ENCODE measurements at regions not wholly inside any gene's neighbourhood (a gene's known extent, or its start where the extent isn't known, plus 50 kb on each side); places are given as distances from the start of the nearest gene placed in this dataset.
"Not testable (repeated sequence)": the region's sequence is repeated elsewhere in the genome, so short reads cannot be mapped to it uniquely, and the experiment has no call there.

GRCh38 chr10:124242791-124243190, 149.4 kb upstream of the CHST15 start:
- Histone ChIP-seq H3K9ac (no peak overlapping the region), H3K4me1 (ENCODE audit: low read depth, poor library complexity, severe bottlenecking) (no peaks in the 10 kb centered on the region), H4K20me1 (ENCODE audit: insufficient read depth) (no peaks in the 10 kb centered on the region), H3K4me3 (IDR thresholded peaks at IDR 0.05; ENCODE audit: insufficient read depth, low read depth, low read length) (no peak overlapping the region), H3K79me2 (ENCODE audit: insufficient read depth, low read depth) (no peaks in the 10 kb centered on the region), H3K27ac (no peak overlapping the region), H3K4me2 (no peak overlapping the region), H3K36me3 (ENCODE audit: insufficient read depth) (no peaks in the 10 kb centered on the region), H3K27me3 (ENCODE audit: insufficient read depth, low read depth) (no peaks in the 10 kb centered on the region), H2AFZ (ENCODE audit: low read depth) (no peak overlapping the region)
- TF ChIP-seq CTCF (conservative IDR thresholded peaks at IDR 0.05; ENCODE audit: low read depth, low read length) = no peak

- Histone ChIP-seq H3K9ac (no peak overlapping the region), H3K4me3 (IDR thresholded peaks at IDR 0.05; ENCODE audit: insufficient read depth, low read depth, low read length) (no peak overlapping the region), H3K27me3 (ENCODE audit: insufficient read depth, low read depth) (no peaks in the 10 kb centered on the region), H3K79me2 (ENCODE audit: insufficient read depth, low read depth) (no peaks in the 10 kb centered on the region), H4K20me1 (ENCODE audit: insufficient read depth) (no peaks in the 10 kb centered on the region), H3K27ac (no peak overlapping the region), H2AFZ (ENCODE audit: low read depth) (no peak overlapping the region), H3K4me2 (no peak overlapping the region), H3K4me1 (ENCODE audit: low read depth, poor library complexity, severe bottlenecking) (no peaks in the 10 kb centered on the region), H3K36me3 (ENCODE audit: insufficient read depth) (no peaks in the 10 kb centered on the region)
- TF ChIP-seq CTCF (conservative IDR thresholded peaks at IDR 0.05; ENCODE audit: low read depth, low read length) = no peak
Observed at GRCh38 chr10:124242365-124242764, 149.0 kb upstream of the CHST15 start.

GRCh38 chr10:124241510-124241909, 148.1 kb upstream of the CHST15 start:
- not testable (repeated sequence) for H3K4me1 ChIP-seq (ENCODE audit: low read depth, poor library complexity, severe bottlenecking); H3K27ac ChIP-seq; H2AFZ ChIP-seq (ENCODE audit: low read depth); H3K27me3 ChIP-seq (ENCODE audit: insufficient read depth, low read depth); H3K4me2 ChIP-seq; H3K36me3 ChIP-seq (ENCODE audit: insufficient read depth); H3K4me3 ChIP-seq (IDR thresholded peaks at IDR 0.05; ENCODE audit: insufficient read depth, low read depth, low read length); H3K79me2 ChIP-seq (ENCODE audit: insufficient read depth, low read depth); H3K9ac ChIP-seq; H4K20me1 ChIP-seq (ENCODE audit: insufficient read depth)

- Histone ChIP-seq H4K20me1 (ENCODE audit: insufficient read depth) (no peaks in the 10 kb centered on the region), H3K4me1 (ENCODE audit: low read depth, poor library complexity, severe bottlenecking) (no peaks in the 10 kb centered on the region), H3K27me3 (ENCODE audit: insufficient read depth, low read depth) (no peaks in the 10 kb centered on the region), H3K36me3 (ENCODE audit: insufficient read depth) (no peaks in the 10 kb centered on the region), H3K9ac (no peak overlapping the region), H2AFZ (ENCODE audit: low read depth) (no peak overlapping the region), H3K4me2 (no peak overlapping the region), H3K79me2 (ENCODE audit: insufficient read depth, low read depth) (no peaks in the 10 kb centered on the region), H3K4me3 (IDR thresholded peaks at IDR 0.05; ENCODE audit: insufficient read depth, low read depth, low read length) (no peak overlapping the region), H3K27ac (no peak overlapping the region)
- no peak for TF ChIP-seq CTCF (conservative IDR thresholded peaks at IDR 0.05; ENCODE audit: low read depth, low read length)
Observed at GRCh38 chr10:124240839-124241291, 147.5 kb upstream of the CHST15 start.

- no peak for TF ChIP-seq CTCF (conservative IDR thresholded peaks at IDR 0.05; ENCODE audit: low read depth, low read length)
- H3K4me2 ChIP-seq = no peak overlapping the region
- no peaks in the 10 kb centered on the region for H3K27me3 ChIP-seq (ENCODE audit: insufficient read depth, low read depth)
- no peaks in the 10 kb centered on the region for H3K4me1 ChIP-seq (ENCODE audit: low read depth, poor library complexity, severe bottlenecking)
- no peak overlapping the region for H2AFZ ChIP-seq (ENCODE audit: low read depth)
- no peak overlapping the region for H3K27ac ChIP-seq
- H3K4me3 ChIP-seq (IDR thresholded peaks at IDR 0.05; ENCODE audit: insufficient read depth, low read depth, low read length) = no peak overlapping the region
- H3K9ac ChIP-seq = no peak overlapping the region
- no peaks in the 10 kb centered on the region for H3K79me2 ChIP-seq (ENCODE audit: insufficient read depth, low read depth)
- no peaks in the 10 kb centered on the region for H3K36me3 ChIP-seq (ENCODE audit: insufficient read depth)
- H4K20me1 ChIP-seq (ENCODE audit: insufficient read depth) = no peaks in the 10 kb centered on the region
Observed at GRCh38 chr10:124239696-124240095, 146.3 kb upstream of the CHST15 start.

Data from KMS-11 (cell line).